Kidney (tissue), 13 donors: ENCODE measurements at regions not wholly inside any gene's neighbourhood (a gene's known extent, or its start where the extent isn't known, plus 50 kb on each side); places are given as distances from the start of the nearest gene placed in this dataset.
A peak's percentile ranks its signal among the peaks of the same experiment; 100 is the strongest.

Experiments
- DNase-seq, 5 donors: peaks; one replicate each; pipeline ENCODE4 v3.0.0-alpha.2; 2013 to 2020
- FAIRE-seq: peaks from 2 replicates; lab custom pipeline; 2012; peaks lifted over from hg19 to GRCh38; lab: Jason Lieb, UNC
- H3K27ac ChIP-seq, 2 donors: one replicate each; pipeline ENCODE4 v1.7.0; 2013; ENCODE audit warnings: low read depth in 2 of 2, low read length in 2 of 2, inconsistent platforms in 1 of 2
- H3K27me3 ChIP-seq: one replicate; pipeline ENCODE4 v1.7.1; 2013; ENCODE audit warnings: low read length, inconsistent platforms; ENCODE audit not compliant: control insufficient read depth, insufficient read depth
- H3K36me3 ChIP-seq, 3 donors: one replicate each; pipeline versions ENCODE4 v1.7.0 to v1.7.1; 2013; ENCODE audit warnings: low read length in 3 of 3, control low read depth in 1 of 3, inconsistent platforms in 1 of 3; ENCODE audit not compliant: insufficient read depth in 3 of 3, control insufficient read depth in 2 of 3
- H3K4me1 ChIP-seq, 3 donors: one replicate each; pipeline versions ENCODE4 v1.7.0 to v1.7.1; 2013; ENCODE audit warnings: low read length in 3 of 3, inconsistent platforms in 1 of 3, low read depth in 1 of 3; ENCODE audit not compliant: control insufficient read depth in 2 of 3, insufficient read depth in 2 of 3
- H3K4me3 ChIP-seq, 3 donors: one replicate each; pipeline versions ENCODE4 v1.7.0 to v1.8.1; 2013; ENCODE audit warnings: low read length in 3 of 3, control low read depth in 1 of 3, inconsistent platforms in 1 of 3
- H3K9ac ChIP-seq, 3 donors: one replicate each; pipeline versions ENCODE4 v1.7.0 to v1.7.1; 2013; ENCODE audit warnings: low read length in 3 of 3, control low read depth in 1 of 3, inconsistent platforms in 1 of 3
- H3K9me3 ChIP-seq, 3 donors: one replicate each; pipeline versions ENCODE4 v1.7.0 to v1.7.1; 2013; ENCODE audit warnings: low read length in 3 of 3, control low read depth in 1 of 3, inconsistent platforms in 1 of 3; ENCODE audit not compliant: control insufficient read depth in 2 of 3, insufficient read depth in 1 of 3
- CTCF ChIP-seq: IDR thresholded peaks from 3 replicates; pipeline ENCODE4 v1.5.1; 2012; ENCODE audit warnings: mild to moderate bottlenecking, moderate library complexity, borderline replicate concordance; ENCODE audit not compliant: insufficient read depth; ENCODE audit errors: extremely low read depth
- intact Hi-C: fragments of 100-400 bp; cut with DNase I; formaldehyde crosslinking; loops from one replicate; pipeline ENCODE4 v1.11.1; 2022
- donor health status: control.
- donor health status: control.
- donor health status: control.
- donor health status: control.
- donor health status: control.
- donor health status: DM: yes; HTN: yes; CAD: no.
- donor health status: Normal renal cell carcinoma (clear cell type).

DNA sequence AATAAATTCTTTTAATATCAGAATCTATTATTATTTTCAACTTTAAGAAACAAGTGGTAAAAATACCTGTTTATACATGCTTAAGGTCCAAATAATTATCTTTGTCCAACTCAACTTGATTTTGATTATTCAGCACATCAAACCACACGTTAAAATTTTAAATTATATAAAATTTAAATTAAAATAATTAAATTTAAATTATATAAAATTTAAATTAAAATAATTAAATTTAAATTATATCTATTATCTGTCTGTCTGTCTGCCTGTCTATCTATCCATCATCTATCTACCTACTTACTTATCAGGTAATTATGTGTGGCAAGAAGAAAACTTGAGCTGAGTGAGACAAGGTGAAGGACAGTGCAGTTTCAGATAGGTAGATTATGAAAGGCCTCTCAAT, 605.3 kb upstream of the RIOK2 start:
- Histone ChIP-seq H3K27me3 (no peaks in the 10 kb centered on the region), H3K36me3 (no peaks in the 10 kb centered on the region), H3K4me3 (no peak overlapping the region), H3K4me1 (no peaks in the 10 kb centered on the region), H3K9me3 (no peaks in the 10 kb centered on the region), H3K27ac (no peak overlapping the region), H3K9ac (no peak overlapping the region)
- FAIRE-seq (peak; percentile 72), DNase-seq (no peak)
- no peak for TF ChIP-seq CTCF
- intact Hi-C loops = no loop called here

- no peak for DNase-seq
- H3K27ac ChIP-seq = no peak overlapping the region
- H3K9me3 ChIP-seq = no peaks in the 10 kb centered on the region
- TF ChIP-seq CTCF = no peak
- H3K4me3 ChIP-seq = no peak overlapping the region
- no peak overlapping the region for H3K9ac ChIP-seq
- no peaks in the 10 kb centered on the region for H3K36me3 ChIP-seq
- intact Hi-C loops = no loop called here
- no peaks in the 10 kb centered on the region for H3K4me1 ChIP-seq
- no peaks in the 10 kb centered on the region for H3K27me3 ChIP-seq
- no peak for FAIRE-seq
Observed at GRCh38 chr5:97797994-97798451, 615.0 kb upstream of the RIOK2 start.

- Histone ChIP-seq H3K9ac (no peak overlapping the region), H3K4me1 (no peaks in the 10 kb centered on the region), H3K4me3 (no peak overlapping the region), H3K27me3 (no peaks in the 10 kb centered on the region), H3K9me3 (peaks cover 0 to 6% (median 0%) of the 10 kb centered on the region in 3 donors), H3K36me3 (no peaks in the 10 kb centered on the region), H3K27ac (no peak overlapping the region)
- TF ChIP-seq CTCF = no peak
- intact Hi-C loops = no loop called here
- no peak for DNase-seq
- FAIRE-seq = no peak
Observed at GRCh38 chr5:97801461-97801860, 618.4 kb upstream of the RIOK2 start.

GRCh38 chr5:97820138-97820537, 637.1 kb upstream of the RIOK2 start:
- Histone ChIP-seq H3K36me3 (no peaks in the 10 kb centered on the region), H3K9ac (no peak overlapping the region), H3K27ac (no peak overlapping the region), H3K4me1 (no peaks in the 10 kb centered on the region), H3K9me3 (peaks cover 0 to 2% (median 0%) of the 10 kb centered on the region in 3 donors), H3K27me3 (no peaks in the 10 kb centered on the region), H3K4me3 (no peak overlapping the region)
- no peak for DNase-seq
- no peak for FAIRE-seq
- intact Hi-C loops = no loop called here
- TF ChIP-seq CTCF = no peak
